IPS DF 19.7 (cell line): ENCODE measurements at regions not wholly inside any gene's neighbourhood (a gene's known extent, or its start where the extent isn't known, plus 50 kb on each side); places are given as distances from the start of the nearest gene placed in this dataset.

ENCODE experiments used
- DNase-seq: peaks from one replicate; pipeline ENCODE4 v3.0.0-alpha.2; 2013; ENCODE audit warnings: low read depth, low spot score

DNA sequence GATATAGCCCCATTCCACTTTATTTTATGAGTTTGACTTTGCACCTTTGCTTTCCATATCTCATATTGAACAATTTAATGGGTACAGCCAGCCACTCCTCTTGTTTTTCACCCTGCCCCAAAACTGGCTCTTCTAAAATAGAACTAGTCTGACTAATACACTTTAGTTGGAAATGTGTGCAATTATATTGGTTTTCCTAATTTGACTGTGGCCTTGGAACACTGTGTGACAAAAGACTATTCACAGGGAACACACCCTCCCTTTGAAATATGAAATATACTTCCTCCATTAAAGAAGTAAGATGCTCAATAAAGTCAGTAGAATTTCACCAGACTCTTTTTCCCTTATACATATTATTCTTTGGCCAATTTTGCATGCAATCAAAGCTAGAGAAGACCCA, 218.6 kb upstream of the DCN start:
- DNase-seq: no peak

DNA sequence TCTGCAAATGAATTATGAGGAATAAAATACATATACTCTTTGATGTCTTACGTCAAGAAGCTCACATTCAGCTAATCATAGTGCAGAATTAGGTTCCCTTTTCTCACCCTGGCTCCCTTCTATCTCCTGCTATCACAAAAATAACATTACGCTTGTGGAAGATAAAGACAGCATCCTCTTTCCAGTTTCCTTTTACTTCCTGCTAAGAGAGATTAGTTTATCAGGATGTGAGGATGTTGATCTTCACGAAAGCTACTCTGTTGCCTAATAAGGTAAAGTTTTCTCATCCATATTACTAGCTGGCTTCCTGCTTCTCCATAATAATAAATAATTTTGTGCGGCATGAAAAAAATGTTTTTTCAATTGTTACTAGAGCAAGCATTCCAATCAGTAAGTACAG, 217.7 kb upstream of the DCN start:
- no peak for DNase-seq

DNA sequence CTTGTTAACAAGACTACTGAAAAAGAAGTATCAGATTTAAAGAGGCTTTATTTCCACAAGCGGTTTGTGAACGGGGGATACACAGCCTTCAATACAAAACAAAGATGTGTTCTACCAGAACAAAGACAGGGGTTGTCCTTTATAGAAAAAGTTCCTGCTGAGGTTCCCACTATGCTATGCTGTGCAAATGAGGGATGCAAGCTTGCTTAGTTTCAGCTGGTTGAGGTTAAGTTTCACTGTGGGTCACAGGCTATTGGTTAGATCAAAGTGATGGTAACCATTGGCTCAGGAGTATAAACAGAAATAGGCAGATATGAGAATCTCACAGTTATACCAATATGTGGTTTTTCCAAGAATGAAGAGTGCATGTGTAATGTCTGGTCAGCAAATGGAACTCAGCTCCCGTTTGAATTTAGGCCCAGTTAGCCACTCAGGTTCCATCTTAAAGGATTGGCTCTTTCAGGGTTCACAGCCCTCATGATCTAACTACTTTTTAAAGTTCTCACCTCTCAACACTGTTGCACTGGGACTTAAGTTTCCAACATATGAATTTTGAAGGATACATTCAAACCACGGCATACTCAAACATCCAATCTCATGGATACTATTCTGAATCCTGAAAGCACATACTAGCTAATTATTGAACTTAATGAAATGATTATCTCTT, 215.4 kb upstream of the DCN start:
- no peak for DNase-seq

DNA sequence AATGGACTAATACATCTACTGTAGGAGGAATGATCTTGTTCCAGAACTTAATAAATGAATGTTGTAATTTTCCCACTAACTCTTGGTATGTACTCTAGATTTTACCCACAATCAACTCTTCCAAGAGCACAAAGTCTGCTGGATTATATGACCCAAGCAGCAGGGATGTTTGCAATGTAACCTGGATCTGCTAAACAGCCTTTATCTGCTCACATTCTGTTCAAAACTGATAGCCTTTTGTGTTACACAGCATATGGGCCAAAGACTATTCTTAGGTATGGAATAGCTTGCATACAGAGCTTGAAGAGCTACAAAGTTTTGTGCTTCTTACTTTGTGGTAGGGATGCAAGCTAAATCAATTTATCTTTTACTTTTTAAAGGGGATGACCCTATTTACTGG, 213.7 kb upstream of the DCN start:
- DNase-seq: no peak

DNA sequence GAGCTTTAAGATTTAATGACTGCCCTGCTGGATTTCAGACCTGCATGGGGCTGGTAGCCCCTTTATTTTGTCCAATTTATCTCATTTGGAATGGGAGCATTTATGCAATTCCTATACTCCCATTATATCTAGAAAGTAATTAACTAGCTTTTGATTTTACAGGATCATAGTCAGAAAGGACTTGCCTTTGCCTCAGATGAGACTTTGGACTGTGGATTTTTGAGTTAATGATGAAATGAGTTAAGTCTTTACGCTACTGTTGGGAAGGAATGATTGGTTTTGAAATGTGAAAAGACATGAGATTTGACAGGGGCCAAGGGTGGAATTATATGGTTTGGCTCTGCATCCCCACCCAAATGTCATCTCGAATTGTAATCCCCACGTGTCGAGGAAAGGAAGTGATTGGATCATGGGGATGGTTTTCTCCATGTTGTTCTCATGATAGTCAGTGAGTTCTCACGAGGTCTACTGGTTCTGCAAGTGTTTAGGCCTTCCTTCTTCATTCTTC, 213.1 kb upstream of the DCN start:
- no peak for DNase-seq

DNA sequence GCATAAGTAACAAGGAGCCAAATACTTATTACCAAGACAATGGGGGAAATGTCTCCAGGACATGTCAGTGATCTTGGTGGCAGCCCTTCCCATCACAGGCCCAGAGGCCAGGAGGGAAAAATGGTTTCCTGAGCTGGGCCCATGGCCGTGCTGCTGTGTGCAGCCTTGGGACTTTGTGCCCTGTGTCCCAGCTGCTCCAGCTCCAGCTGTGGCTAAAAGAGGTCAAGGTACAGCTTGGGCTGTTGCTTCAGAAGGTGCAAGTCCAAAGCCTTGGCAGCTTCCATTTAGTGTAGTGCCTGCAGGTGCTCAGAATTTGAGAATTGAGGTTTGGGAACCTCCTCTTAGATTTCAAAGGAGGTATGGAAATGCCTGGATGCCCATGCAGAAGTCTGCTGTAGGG, 212.3 kb upstream of the DCN start:
- DNase-seq: no peak

DNA sequence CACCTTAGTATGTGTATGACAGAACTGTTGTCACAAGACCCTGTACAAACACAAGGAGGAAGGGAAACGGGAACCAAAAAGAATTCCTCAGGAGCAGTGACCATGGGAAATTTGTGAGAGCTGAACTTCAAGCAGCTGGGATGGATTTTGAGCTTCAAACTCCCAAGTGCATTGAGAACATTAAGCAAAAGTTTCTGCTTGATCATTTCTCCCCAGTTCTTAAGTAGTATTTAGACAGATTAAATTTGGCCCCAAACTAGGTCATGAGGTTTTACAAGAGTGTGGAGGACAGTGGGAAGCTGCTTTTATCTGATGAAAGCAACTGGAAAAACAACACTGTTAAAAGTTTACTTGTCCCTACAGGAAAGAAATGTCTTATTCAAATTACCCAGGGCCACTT, 206.0 kb upstream of the DCN start:
- DNase-seq: no peak

DNA sequence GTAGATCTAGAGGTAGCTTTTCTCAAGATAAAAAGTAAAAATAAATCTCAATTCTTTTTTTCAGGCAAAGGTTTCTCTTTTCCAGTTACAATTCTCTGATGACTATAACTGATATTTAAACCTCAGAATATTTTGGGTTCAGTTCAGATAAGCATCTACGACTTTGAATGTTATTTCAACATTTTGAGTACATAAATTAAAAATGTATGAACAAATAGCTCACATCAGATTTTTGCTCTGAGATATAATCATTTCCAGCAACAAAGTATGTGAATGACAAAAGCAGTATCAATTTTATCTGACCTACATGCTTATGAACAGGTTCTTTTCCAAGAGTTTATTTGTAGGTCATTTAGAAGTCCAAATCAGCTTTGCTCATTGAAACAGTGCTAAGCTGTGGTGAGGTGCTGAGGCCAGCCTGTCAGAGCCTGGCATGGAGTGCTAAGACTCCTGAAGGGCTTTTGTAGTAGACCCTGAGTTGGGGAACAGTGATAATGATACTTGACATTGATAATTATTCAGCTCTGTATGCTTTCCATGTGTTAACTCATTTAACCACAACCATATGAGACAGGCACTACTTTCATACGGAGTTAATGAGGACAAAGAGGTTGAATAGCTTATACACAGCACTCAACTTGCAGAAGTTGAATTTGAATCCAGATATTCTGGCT, 205.0 kb upstream of the DCN start:
- DNase-seq: no peak

- DNase-seq: no peak
Observed at GRCh38 chr12:91384806-91385205, 202.2 kb upstream of the DCN start.

- DNase-seq: no peak
Observed at GRCh38 chr12:91384366-91384765, 201.7 kb upstream of the DCN start.

GRCh38 chr12:91383099-91383498, 200.5 kb upstream of the DCN start:
- DNase-seq: no peak

GRCh38 chr12:91382081-91382543, 199.5 kb upstream of the DCN start:
- DNase-seq: peak; percentile 69

GRCh38 chr12:91381309-91381804, 198.7 kb upstream of the DCN start:
- DNase-seq: peak; percentile 96

DNA sequence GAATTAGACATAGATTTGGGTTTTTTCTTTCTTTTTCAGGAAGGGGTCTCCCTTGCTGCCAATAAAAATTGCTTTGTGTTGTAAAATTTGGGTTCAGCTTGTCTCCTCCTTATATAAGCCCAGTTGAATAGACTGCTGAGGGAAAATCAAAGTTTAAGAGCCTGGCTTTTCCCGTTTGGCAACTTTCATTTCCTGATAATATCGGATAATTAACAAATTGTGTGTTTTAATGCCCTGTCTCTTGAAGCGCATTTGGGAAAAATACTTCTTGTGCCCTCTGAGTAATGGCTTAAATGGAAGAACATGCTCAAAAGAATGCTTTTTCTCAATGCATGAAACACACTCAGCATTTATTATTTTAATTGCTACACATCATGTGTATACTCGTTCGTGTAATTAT, 198.0 kb upstream of the DCN start:
- no peak for DNase-seq

DNA sequence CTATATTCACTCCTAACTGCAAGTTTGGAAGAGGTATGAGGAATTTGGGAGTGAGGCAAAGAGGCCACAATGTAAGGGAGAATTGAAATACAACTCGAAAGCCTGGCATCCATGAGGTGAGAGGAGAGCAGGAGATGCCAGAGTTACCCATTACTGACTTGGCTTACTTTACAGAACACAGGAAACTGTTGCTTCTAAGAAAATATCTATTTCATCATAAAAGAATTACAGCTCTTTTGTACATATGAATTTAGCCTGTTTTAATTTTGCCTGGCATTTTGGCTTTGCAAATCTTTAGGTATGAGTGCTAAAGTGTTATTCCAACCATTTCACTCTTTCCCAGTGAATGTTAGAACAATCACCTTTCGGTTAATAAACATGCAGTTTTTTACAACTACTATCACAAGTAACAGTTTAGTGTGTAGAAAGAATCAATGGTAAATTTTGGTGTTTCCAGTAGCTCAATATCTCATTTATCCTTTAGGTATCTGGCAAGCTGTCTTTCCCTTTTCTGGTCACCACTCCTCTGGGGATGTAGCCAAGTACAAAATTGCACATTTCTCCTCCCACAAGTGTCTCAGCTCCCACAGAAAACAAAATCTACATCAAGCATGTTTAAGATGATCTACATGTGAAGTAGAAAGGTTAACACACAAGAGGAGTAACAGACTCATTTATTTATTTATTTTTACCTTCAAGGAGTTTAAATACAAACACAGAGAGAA, 196.6 kb upstream of the DCN start:
- no peak for DNase-seq

DNA sequence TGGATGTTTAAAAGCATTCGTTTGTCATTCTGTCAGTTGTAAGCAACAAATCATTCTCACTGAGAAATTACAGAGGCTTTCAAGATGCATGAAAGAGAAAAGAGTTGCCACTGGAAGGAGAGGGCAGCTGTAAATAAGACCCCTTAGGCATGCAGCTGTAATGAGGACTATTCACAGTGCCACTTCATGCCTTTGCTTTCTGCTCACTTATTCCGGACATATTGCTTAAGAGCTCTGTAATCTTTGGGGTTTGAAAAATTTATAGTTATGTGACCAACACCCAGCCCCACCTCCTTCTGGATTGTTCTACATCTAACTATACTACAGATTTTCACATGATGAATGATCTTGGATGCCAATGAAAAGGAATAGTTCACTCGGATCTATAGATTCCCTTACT, 194.8 kb upstream of the DCN start:
- no peak for DNase-seq

DNA sequence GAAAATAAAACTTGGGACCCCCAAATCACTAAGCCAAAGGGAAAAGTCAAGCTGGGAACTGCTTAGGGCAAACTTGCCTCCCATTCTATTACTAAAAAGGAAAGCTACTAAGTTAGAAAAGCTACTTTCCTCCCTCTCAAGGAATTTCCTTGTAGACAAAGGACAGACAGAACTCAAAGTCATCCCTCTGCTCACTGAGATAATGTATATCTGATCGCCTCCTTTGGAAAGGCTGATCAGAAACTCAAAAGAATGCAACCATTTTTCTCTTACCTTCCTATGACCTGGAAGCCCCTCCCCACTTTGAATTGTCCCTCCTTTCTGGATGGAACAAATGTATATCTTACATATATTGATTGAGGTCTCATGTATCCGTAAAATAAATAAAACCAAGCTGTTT, 190.5 kb upstream of the DCN start:
- no peak for DNase-seq

DNA sequence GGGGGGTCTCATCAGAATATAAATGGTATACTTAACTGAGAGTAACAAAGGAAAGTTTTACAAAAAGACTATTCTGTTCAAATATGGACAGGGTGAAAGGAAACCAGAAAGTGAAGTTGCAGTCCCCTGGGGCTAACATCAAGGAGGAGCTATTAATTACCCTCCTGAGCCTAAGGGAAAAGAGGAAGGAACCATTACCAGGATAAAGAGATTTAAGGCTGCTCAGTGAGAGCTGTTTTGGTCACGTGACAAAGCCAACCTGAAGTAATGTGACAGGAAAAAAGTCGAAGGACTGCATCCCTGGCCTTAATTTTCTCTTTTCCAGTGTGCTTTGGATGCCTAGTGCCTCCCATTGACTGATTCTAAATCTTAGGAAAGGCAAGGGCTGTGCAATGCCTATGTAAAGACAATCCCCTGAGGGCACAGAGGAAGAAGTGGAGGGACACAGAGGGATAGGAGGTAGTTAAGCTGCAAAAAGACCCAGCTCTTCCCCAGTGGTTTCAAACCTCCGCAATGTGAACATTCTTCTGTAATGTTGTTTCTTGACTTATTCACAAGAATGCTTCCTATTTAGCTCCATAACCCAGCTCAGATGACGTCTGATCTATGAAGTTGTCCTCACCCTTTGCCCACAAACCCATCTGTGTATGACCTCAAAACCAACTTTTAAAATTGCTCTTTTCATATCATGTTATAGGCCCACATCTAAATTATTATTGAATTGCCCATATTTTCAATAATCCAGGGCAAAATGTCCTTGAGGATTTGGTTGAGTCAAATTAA, 187.7 kb upstream of the DCN start:
- peak; percentile 48 for DNase-seq

DNA sequence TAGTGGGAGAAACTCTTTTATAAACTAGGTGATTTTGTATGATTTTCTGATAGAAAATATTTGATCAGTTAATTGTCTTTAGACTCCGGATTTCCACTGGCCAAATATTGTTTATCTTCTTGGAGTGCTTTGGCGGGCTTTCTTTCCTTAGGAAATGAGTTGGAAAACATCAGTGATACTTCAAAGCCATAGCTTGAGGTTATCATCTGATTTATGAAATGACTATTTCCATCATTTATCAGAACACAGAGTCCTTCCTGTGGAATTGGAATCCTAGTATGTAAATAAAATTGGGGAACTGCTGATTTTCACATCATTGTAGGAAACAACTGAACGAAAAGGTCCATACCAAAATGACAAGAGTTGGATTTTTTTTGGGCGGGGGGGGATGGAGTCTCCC, 186.0 kb upstream of the DCN start:
- DNase-seq: no peak

DNA sequence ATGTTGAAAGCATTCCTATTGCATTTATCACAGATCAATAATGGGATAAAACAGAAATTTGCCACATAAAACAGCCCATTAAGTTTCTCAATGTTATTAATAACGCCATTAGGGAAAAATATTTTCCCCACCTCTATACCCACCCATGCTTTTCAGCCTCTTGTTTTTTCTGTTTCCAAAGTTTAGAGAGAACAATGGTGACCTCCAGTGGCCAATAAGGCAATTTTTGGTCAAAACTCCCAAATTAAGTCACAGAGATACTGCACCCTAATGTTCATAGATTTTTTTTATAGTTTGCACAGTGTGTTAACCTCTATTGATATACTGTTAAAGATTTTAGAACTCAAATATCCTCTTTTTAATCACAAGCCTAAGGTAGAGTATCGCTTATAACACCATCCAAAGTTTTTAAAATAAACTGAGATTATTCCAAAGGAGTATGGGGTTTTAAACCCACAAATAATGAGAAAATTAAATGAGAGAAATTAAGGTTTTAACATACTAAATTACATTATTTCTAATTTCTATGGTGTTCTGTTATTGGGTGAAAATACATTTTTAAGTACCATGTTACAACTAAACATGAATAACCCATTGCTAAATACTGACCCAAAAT, 184.7 kb upstream of the DCN start:
- DNase-seq: no peak

- no peak for DNase-seq
Observed at GRCh38 chr12:91364471-91365184, 182.0 kb upstream of the DCN start.
